ENCODE measurements at regions not wholly inside any gene's neighbourhood (a gene's known extent, or its start where the extent isn't known, plus 50 kb on each side); places are given as distances from the start of the nearest gene placed in this dataset.

- DNase-seq (ENCODE audit: extremely low read depth, insufficient read length): no peak
- Histone ChIP-seq H3K27me3 (replicated peaks; ENCODE audit: control insufficient read depth, insufficient read depth, low read length) (no peaks in the 10 kb centered on the region), H3K36me3 (ENCODE audit: control insufficient read depth, insufficient read depth, low read length) (no peaks in the 10 kb centered on the region), H3K4me3 (replicated peaks; ENCODE audit: low read depth, low read length) (no peak overlapping the region)
- no peak for TF ChIP-seq CTCF (IDR thresholded peaks at IDR 0.05; ENCODE audit: insufficient read depth, low read length, poor library complexity, severe bottlenecking)
These were observed 135.2 kb upstream of the TCF21 start for GRCh38 chr6:133753756-133754155.

GRCh38 chr6:133754298-133754697 lies 134.6 kb upstream of the TCF21 start:
- H3K4me3 ChIP-seq (replicated peaks; ENCODE audit: low read depth, low read length): no peak overlapping the region
- DNase-seq (ENCODE audit: extremely low read depth, insufficient read length): no peak
- no peaks in the 10 kb centered on the region for H3K27me3 ChIP-seq (replicated peaks; ENCODE audit: control insufficient read depth, insufficient read depth, low read length)
- H3K36me3 ChIP-seq (ENCODE audit: control insufficient read depth, insufficient read depth, low read length): no peaks in the 10 kb centered on the region
- TF ChIP-seq CTCF (IDR thresholded peaks at IDR 0.05; ENCODE audit: insufficient read depth, low read length, poor library complexity, severe bottlenecking): no peak

GRCh38 chr6:133756078-133756695 lies 132.7 kb upstream of the TCF21 start:
- no peak for TF ChIP-seq CTCF (IDR thresholded peaks at IDR 0.05; ENCODE audit: insufficient read depth, low read length, poor library complexity, severe bottlenecking)
- Histone ChIP-seq H3K36me3 (ENCODE audit: control insufficient read depth, insufficient read depth, low read length) (no peaks in the 10 kb centered on the region), H3K4me3 (replicated peaks; ENCODE audit: low read depth, low read length) (no peak overlapping the region), H3K27me3 (replicated peaks; ENCODE audit: control insufficient read depth, insufficient read depth, low read length) (no peaks in the 10 kb centered on the region)
- DNase-seq (ENCODE audit: extremely low read depth, insufficient read length): no peak

GRCh38 chr6:133757335-133757734 lies 131.6 kb upstream of the TCF21 start:
- TF ChIP-seq CTCF (IDR thresholded peaks at IDR 0.05; ENCODE audit: insufficient read depth, low read length, poor library complexity, severe bottlenecking): no peak
- Histone ChIP-seq H3K4me3 (replicated peaks; ENCODE audit: low read depth, low read length) (no peak overlapping the region), H3K36me3 (ENCODE audit: control insufficient read depth, insufficient read depth, low read length) (no peaks in the 10 kb centered on the region), H3K27me3 (replicated peaks; ENCODE audit: control insufficient read depth, insufficient read depth, low read length) (no peaks in the 10 kb centered on the region)
- DNase-seq (ENCODE audit: extremely low read depth, insufficient read length): no peak

GRCh38 chr6:133758815-133759335 lies 130.0 kb upstream of the TCF21 start:
- no peaks in the 10 kb centered on the region for H3K36me3 ChIP-seq (ENCODE audit: control insufficient read depth, insufficient read depth, low read length)
- H3K27me3 ChIP-seq (replicated peaks; ENCODE audit: control insufficient read depth, insufficient read depth, low read length): no peaks in the 10 kb centered on the region
- no peak for TF ChIP-seq CTCF (IDR thresholded peaks at IDR 0.05; ENCODE audit: insufficient read depth, low read length, poor library complexity, severe bottlenecking)
- no peak for DNase-seq (ENCODE audit: extremely low read depth, insufficient read length)
- no peak overlapping the region for H3K4me3 ChIP-seq (replicated peaks; ENCODE audit: low read depth, low read length)

- H3K4me3 ChIP-seq (replicated peaks; ENCODE audit: low read depth, low read length): no peak overlapping the region
- H3K36me3 ChIP-seq (ENCODE audit: control insufficient read depth, insufficient read depth, low read length): no peaks in the 10 kb centered on the region
- TF ChIP-seq CTCF (IDR thresholded peaks at IDR 0.05; ENCODE audit: insufficient read depth, low read length, poor library complexity, severe bottlenecking): no peak
- no peak for DNase-seq (ENCODE audit: extremely low read depth, insufficient read length)
- H3K27me3 ChIP-seq (replicated peaks; ENCODE audit: control insufficient read depth, insufficient read depth, low read length): no peaks in the 10 kb centered on the region; the same call in 1 of the 2 replicates
These were observed 129.4 kb upstream of the TCF21 start for GRCh38 chr6:133759524-133759923.
